T-helper 17 cell (primary cell): ENCODE measurements at regions not wholly inside any gene's neighbourhood (a gene's known extent, or its start where the extent isn't known, plus 50 kb on each side); places are given as distances from the start of the nearest gene placed in this dataset.
"Not testable (repeated sequence)": the region's sequence is repeated elsewhere in the genome, so short reads cannot be mapped to it uniquely, and the experiment has no call there.

Source experiments
- ATAC-seq: fragments of 150-1000 bp; cut with Tn5 transposase; 2 replicates; pipeline ENCODE4 v1.10.0; 2021; ENCODE audit warnings: mild to moderate bottlenecking, moderate library complexity
- DNase-seq, 3 donors: peaks; one replicate each; pipeline versions ENCODE4 v3.0.0 to v3.0.0-alpha.2; 2020 to 2021
- H3K9me3 ChIP-seq: one replicate; pipeline ENCODE4 v1.7.0; 2013; ENCODE audit warnings: low read length, mild to moderate bottlenecking; ENCODE audit not compliant: control insufficient read depth, poor library complexity, severe bottlenecking
- H3K27ac Mint-ChIP-seq: one replicate; pipeline ENCODE4 v1.8.0; 2022; ENCODE audit warnings: mild to moderate bottlenecking, moderate library complexity, mixed read lengths
- H3K27me3 Mint-ChIP-seq: one replicate; pipeline ENCODE4 v1.8.0; 2022; ENCODE audit warnings: mixed read lengths
- H3K36me3 Mint-ChIP-seq: one replicate; pipeline ENCODE4 v1.8.0; 2022; ENCODE audit warnings: low read depth, mixed read lengths
- H3K4me1 Mint-ChIP-seq: one replicate; pipeline ENCODE4 v1.8.0; 2022; ENCODE audit warnings: mild to moderate bottlenecking, mixed read lengths
- H3K4me3 Mint-ChIP-seq: one replicate; pipeline ENCODE4 v1.8.0; 2022; ENCODE audit warnings: mild to moderate bottlenecking, moderate library complexity, mixed read lengths

GRCh38 chr7:13265271-13265670 is 577.8 kb downstream of the ARL4A start:
- DNase-seq (no peak), ATAC-seq (no peak)
- Mint-ChIP-seq H3K36me3 (no peaks in the 10 kb centered on the region), H3K27ac (no peak overlapping the region), H3K4me1 (peaks cover 2% of the 10 kb centered on the region), H3K4me3 (no peak overlapping the region), H3K27me3 (peaks cover 23% of the 10 kb centered on the region)
- H3K9me3 ChIP-seq: no peaks in the 10 kb centered on the region

- not testable (repeated sequence) for H3K27ac Mint-ChIP-seq
Measured at GRCh38 chr7:13274205-13274604, 586.8 kb downstream of the ARL4A start.

DNA sequence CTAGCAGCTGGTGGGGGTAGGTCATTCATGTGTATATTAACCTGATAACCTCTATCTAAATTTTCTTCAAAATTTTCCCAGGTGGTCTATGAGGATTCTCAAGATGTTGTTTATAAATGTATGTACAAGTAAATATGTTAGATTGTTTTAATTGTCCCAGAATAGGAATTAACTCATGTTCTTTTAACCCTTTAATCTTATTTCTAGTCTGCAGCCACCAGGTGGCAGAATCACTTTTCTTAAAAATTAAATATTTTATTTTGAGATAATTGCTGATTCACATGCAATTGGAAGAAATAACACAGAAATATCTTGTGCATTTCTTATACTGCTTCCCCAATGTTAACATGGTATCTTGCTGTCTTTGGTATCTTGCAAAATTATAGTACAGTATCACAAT is 589.5 kb downstream of the ARL4A start:
- DNase-seq (no peak), ATAC-seq (no peak)
- H3K27ac Mint-ChIP-seq: no peak overlapping the region
- peaks cover 20% of the 10 kb centered on the region for H3K27me3 Mint-ChIP-seq
- no peak overlapping the region for H3K4me3 Mint-ChIP-seq
- no peaks in the 10 kb centered on the region for H3K36me3 Mint-ChIP-seq
- H3K4me1 Mint-ChIP-seq: peaks cover 3% of the 10 kb centered on the region
- no peaks in the 10 kb centered on the region for H3K9me3 ChIP-seq

More at GRCh38 chr7:13274205-13274604, 586.8 kb downstream of the ARL4A start:
- ATAC-seq, H3K4me1 Mint-ChIP-seq, DNase-seq, H3K36me3 Mint-ChIP-seq, H3K4me3 Mint-ChIP-seq, H3K9me3 ChIP-seq: not testable (repeated sequence)
- H3K27me3 Mint-ChIP-seq: peaks cover 20% of the 10 kb centered on the region

GRCh38 chr7:13278020-13278419 is 590.6 kb downstream of the ARL4A start:
- H3K27me3 Mint-ChIP-seq: peaks cover 20% of the 10 kb centered on the region
- H3K9me3 ChIP-seq: no peaks in the 10 kb centered on the region
- H3K27ac Mint-ChIP-seq: no peak overlapping the region
- no peak for DNase-seq
- no peaks in the 10 kb centered on the region for H3K36me3 Mint-ChIP-seq
- no peak for ATAC-seq
- H3K4me1 Mint-ChIP-seq: peaks cover 3% of the 10 kb centered on the region
- H3K4me3 Mint-ChIP-seq: no peak overlapping the region

DNA sequence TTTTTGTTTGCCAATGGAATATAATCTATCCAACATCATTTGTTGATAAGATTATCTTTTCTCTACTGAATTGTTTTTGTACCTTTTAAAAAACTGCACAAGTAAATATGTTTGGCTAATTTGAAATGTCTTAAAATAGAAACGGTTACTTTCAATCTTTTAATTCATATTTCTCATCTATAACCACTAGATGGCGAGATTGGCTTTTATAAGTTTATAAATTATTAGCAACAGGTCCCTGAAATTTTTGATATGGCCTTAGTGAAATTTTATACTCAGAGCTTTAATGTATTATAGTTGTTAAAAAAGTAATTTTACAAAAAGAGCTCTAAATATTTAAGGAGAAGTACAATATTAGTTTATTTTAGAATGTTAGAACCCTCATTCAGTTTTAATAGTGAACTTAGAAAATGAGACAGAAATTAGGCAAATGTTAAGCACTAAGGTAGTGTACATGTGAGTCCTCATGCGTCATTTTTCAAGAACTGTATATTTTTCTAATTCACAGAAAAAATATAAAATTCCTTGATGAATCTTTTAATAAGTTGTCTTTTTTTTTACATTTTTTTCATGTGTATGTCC is 592.5 kb downstream of the ARL4A start:
- Mint-ChIP-seq H3K27ac (no peak overlapping the region), H3K4me1 (peaks cover 3% of the 10 kb centered on the region), H3K4me3 (no peak overlapping the region), H3K36me3 (no peaks in the 10 kb centered on the region), H3K27me3 (peaks cover 3% of the 10 kb centered on the region)
- no peaks in the 10 kb centered on the region for H3K9me3 ChIP-seq
- DNase-seq (no peak), ATAC-seq (no peak)

- ATAC-seq (no peak), DNase-seq (no peak)
- Mint-ChIP-seq H3K36me3 (no peaks in the 10 kb centered on the region), H3K27ac (no peak overlapping the region), H3K27me3 (peaks cover 21% of the 10 kb centered on the region), H3K4me3 (no peak overlapping the region), H3K4me1 (peaks cover 3% of the 10 kb centered on the region)
- no peaks in the 10 kb centered on the region for H3K9me3 ChIP-seq
Measured at GRCh38 chr7:13282377-13282980, 595.0 kb downstream of the ARL4A start.

DNA sequence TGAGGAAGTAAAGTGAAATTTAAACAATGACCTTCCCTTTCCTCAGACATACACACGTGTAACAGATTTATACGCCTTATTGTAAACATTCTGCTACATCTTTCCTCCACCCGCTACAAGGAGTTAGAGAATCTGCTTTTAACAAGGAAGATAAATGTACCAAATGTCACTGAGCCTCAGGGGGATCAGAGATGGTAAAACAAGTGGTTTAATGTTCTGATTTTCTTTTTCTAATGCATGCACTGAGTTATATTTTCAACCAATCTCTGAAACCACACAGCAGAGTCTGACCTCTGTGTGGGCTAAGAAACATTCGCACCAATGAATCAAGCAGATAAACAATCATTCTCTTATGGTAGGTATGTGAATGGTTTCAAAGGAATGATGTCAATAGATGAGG is 599.5 kb downstream of the ARL4A start:
- ATAC-seq (no peak), DNase-seq (no peak)
- no peaks in the 10 kb centered on the region for H3K36me3 Mint-ChIP-seq
- H3K27ac Mint-ChIP-seq: no peak overlapping the region
- no peaks in the 10 kb centered on the region for H3K9me3 ChIP-seq
- no peak overlapping the region for H3K4me3 Mint-ChIP-seq
- H3K4me1 Mint-ChIP-seq: peaks cover 3% of the 10 kb centered on the region
- peaks cover 21% of the 10 kb centered on the region for H3K27me3 Mint-ChIP-seq

DNA sequence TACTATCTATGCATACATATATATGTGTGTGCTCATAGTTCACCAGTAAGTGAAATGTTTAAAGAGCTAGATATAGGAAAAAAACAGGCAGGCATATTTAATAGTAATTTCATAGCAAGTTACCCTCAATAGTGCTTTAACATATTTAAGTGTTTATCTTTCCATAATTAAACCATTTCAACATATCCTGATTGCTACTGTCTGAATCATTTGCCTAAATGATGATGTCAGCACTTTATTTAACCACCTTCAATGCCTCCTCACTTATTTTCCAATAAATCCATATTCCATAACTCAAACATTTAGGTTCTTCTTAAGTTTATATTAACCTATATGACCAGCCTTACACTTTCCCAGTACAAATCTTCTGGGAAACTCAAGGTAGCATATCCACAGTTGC is 601.1 kb downstream of the ARL4A start:
- no peak for ATAC-seq
- peaks cover 3% of the 10 kb centered on the region for H3K4me1 Mint-ChIP-seq
- H3K9me3 ChIP-seq: no peaks in the 10 kb centered on the region
- H3K4me3 Mint-ChIP-seq: no peak overlapping the region
- H3K27ac Mint-ChIP-seq: no peak overlapping the region
- peaks cover 21% of the 10 kb centered on the region for H3K27me3 Mint-ChIP-seq
- DNase-seq: no peak
- no peaks in the 10 kb centered on the region for H3K36me3 Mint-ChIP-seq

DNA sequence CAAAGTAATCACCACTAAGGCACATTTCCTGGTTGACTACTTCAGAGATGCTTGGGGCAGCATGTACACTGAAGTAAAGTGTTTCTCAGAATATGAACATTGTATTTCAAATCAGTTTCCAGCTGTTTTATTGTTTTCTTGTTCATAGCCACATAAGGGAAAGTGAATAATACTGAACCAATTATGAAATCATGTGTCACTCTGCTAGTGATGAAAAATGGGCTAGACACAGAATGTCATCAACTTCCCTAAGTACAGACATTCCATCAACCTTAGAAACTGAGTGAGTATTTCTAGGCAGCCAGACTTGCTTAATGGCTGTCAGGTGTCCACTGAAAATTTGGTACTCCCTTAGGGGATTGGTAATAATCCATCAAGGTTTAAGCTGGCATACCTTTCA is 603.5 kb downstream of the ARL4A start:
- Mint-ChIP-seq H3K27me3 (peaks cover 18% of the 10 kb centered on the region), H3K4me1 (peaks cover 3% of the 10 kb centered on the region), H3K4me3 (no peak overlapping the region), H3K36me3 (no peaks in the 10 kb centered on the region), H3K27ac (no peak overlapping the region)
- H3K9me3 ChIP-seq: no peaks in the 10 kb centered on the region
- no peak for ATAC-seq
- DNase-seq: no peak

- H3K36me3 Mint-ChIP-seq: no peaks in the 10 kb centered on the region
- DNase-seq: no peak
- peaks cover 3% of the 10 kb centered on the region for H3K4me1 Mint-ChIP-seq
- H3K27me3 Mint-ChIP-seq: peaks cover 17% of the 10 kb centered on the region
- no peaks in the 10 kb centered on the region for H3K9me3 ChIP-seq
- no peak overlapping the region for H3K4me3 Mint-ChIP-seq
- ATAC-seq: no peak
- no peak overlapping the region for H3K27ac Mint-ChIP-seq
Measured at GRCh38 chr7:13293264-13294002, 606.0 kb downstream of the ARL4A start.

DNA sequence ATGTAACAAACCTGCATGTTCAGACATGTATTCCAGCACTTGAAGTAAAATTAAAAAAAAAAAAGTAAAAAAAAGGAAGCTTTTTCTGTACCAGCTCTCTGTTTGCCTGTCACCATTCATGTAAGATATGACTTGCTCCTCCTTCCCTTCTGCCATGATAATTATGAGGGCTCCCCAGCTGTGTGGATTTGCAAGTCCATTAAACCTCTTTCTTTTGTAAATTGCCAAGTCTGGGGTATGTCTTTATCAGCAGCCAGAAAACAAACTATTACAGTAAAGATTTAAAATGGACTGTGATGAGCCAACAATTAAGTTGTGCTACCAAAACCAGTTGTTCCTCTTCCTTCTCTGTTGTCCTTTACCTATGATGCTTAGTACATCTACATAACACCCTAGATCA is 619.6 kb downstream of the ARL4A start:
- Mint-ChIP-seq H3K36me3 (no peaks in the 10 kb centered on the region), H3K27me3 (peaks cover 8% of the 10 kb centered on the region), H3K4me1 (no peaks in the 10 kb centered on the region), H3K27ac (no peak overlapping the region), H3K4me3 (no peak overlapping the region)
- no peaks in the 10 kb centered on the region for H3K9me3 ChIP-seq
- DNase-seq: no peak
- ATAC-seq: no peak

DNA sequence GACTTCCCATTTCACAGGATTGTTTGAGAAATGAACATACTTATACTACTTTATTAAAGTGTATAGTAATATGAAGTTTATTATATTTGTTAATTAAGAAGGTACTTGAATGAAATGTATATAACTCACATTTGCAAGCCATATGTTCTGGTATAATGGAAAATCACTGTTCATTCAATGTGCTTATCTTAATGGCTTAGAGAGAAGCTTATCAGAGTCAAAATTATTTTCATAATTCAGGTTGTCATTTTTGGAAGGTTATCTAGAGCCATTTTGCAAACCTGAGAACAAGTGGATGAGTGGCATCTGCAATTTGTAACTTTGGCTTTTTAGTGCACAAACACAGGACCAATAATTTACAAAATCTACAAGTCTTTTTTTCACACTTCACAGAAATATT is 621.0 kb downstream of the ARL4A start:
- H3K4me3 Mint-ChIP-seq: no peak overlapping the region
- ATAC-seq: no peak
- H3K27me3 Mint-ChIP-seq: peaks cover 8% of the 10 kb centered on the region
- no peak overlapping the region for H3K27ac Mint-ChIP-seq
- H3K4me1 Mint-ChIP-seq: no peaks in the 10 kb centered on the region
- no peak for DNase-seq
- H3K36me3 Mint-ChIP-seq: no peaks in the 10 kb centered on the region
- H3K9me3 ChIP-seq: no peaks in the 10 kb centered on the region

DNA sequence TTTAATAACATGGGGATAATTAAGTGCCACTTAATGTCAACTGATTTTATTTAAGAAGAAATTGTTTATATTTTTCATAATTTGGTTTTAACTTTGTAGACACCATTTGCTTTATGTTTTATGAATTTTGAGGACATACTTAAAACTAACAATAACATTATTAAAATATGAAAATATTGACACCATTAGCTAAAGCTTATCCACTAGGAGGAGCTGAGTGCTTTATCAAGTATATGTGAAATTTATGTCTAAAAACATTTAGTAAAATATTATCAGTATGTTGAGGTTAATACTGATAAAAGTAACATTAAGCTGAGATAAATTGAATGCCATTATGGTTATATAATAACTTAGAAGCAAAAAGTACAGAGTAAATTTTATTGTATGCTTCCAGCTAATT is 622.1 kb downstream of the ARL4A start:
- no peaks in the 10 kb centered on the region for H3K4me1 Mint-ChIP-seq
- H3K27ac Mint-ChIP-seq: no peak overlapping the region
- H3K4me3 Mint-ChIP-seq: no peak overlapping the region
- ATAC-seq (no peak), DNase-seq (no peak)
- H3K36me3 Mint-ChIP-seq: no peaks in the 10 kb centered on the region
- peaks cover 2% of the 10 kb centered on the region for H3K27me3 Mint-ChIP-seq
- H3K9me3 ChIP-seq: no peaks in the 10 kb centered on the region

GRCh38 chr7:13312307-13312706 is 624.9 kb downstream of the ARL4A start:
- H3K36me3 Mint-ChIP-seq: no peaks in the 10 kb centered on the region
- H3K27me3 Mint-ChIP-seq: peaks cover 11% of the 10 kb centered on the region
- no peak for DNase-seq
- no peaks in the 10 kb centered on the region for H3K9me3 ChIP-seq
- H3K4me1 Mint-ChIP-seq: no peaks in the 10 kb centered on the region
- ATAC-seq: no peak
- H3K4me3 Mint-ChIP-seq: no peak overlapping the region
- H3K27ac Mint-ChIP-seq: no peak overlapping the region
